ENCODE measurements at regions not wholly inside any gene's neighbourhood (a gene's known extent, or its start where the extent isn't known, plus 50 kb on each side); places are given as distances from the start of the nearest gene placed in this dataset.

DNA sequence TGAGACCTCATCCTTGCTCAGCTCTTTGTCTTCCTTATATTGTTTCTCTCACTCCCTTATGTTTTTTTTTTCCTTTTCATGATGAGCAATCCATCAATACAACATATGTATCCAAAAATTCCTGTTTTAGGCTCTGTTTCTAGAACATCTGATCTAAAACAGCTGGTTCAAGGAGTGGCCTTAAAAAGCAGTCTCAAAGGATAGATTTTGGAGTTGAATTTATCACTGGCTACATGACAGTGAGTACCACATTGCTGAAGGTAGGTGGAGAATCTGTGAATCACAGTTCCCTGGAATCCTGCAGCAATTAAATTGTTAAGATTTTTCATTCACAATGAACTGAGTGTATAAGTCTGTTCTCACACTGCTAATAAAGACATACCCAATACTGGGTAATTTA lies 155.8 kb upstream of the ADAMTS5 start:
- TF ChIP-seq, protein P1, sequence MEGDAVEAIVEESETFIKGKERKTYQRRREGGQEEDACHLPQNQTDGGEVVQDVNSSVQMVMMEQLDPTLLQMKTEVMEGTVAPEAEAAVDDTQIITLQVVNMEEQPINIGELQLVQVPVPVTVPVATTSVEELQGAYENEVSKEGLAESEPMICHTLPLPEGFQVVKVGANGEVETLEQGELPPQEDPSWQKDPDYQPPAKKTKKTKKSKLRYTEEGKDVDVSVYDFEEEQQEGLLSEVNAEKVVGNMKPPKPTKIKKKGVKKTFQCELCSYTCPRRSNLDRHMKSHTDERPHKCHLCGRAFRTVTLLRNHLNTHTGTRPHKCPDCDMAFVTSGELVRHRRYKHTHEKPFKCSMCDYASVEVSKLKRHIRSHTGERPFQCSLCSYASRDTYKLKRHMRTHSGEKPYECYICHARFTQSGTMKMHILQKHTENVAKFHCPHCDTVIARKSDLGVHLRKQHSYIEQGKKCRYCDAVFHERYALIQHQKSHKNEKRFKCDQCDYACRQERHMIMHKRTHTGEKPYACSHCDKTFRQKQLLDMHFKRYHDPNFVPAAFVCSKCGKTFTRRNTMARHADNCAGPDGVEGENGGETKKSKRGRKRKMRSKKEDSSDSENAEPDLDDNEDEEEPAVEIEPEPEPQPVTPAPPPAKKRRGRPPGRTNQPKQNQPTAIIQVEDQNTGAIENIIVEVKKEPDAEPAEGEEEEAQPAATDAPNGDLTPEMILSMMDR (conservative IDR thresholded peaks at IDR 0.05; ENCODE audit: low read depth, low read length) = no peak
- TF ChIP-seq EZH2 (IDR thresholded peaks at IDR 0.05; ENCODE audit: borderline replicate concordance, low read depth, low read length, poor library complexity, severe bottlenecking) = no peak

Data from A673 (cell line).